Hematopoietic multipotent progenitor cell treated with erythropoietin and hydrocortisone succinate and interleukin-3 and kit ligand, for 17 days (in vitro differentiated cells): ENCODE measurements at regions not wholly inside any gene's neighbourhood (a gene's known extent, or its start where the extent isn't known, plus 50 kb on each side); places are given as distances from the start of the nearest gene placed in this dataset.
"Not testable (repeated sequence)": the region's sequence is repeated elsewhere in the genome, so short reads cannot be mapped to it uniquely, and the experiment has no call there.

ENCODE experiments used
- DNase-seq: peaks from one replicate; pipeline ENCODE4 v3.0.0-alpha.2; 2015; ENCODE audit warnings: low spot score

- no peak for DNase-seq
Measured at GRCh38 chr13:59247171-59247570, 916.6 kb downstream of the DIAPH3 start.

GRCh38 chr13:59250336-59251189 is 913.2 kb downstream of the DIAPH3 start:
- no peak for DNase-seq

- no peak for DNase-seq
Measured at GRCh38 chr13:59259165-59260000, 904.3 kb downstream of the DIAPH3 start.

DNA sequence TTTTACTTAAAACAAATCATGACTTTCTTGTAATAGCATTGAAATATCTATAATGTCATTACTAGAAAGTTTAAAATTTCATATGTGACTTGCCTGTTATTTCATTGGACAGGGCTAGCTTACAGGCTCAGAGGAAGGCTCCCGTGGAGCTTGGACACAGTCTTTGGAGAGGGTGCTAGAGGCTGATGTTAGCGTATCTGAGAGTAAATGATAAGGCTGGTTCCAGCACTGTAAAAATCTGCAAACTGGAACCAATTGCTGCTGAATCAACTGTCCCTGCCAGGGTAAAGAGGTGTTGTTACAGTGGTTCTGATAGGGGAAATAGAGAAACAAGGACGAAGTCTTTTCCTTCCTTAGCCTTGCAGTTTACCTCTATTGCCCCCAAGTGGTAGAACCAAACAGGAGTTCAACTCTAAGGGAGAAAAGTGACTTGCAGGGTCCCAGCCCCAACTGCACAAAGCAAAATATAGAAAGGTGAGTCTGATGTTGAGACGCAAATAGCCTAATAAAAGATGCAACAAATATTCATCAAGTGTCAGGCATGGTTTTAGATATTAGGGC is 901.7 kb downstream of the DIAPH3 start:
- DNase-seq = no peak

DNA sequence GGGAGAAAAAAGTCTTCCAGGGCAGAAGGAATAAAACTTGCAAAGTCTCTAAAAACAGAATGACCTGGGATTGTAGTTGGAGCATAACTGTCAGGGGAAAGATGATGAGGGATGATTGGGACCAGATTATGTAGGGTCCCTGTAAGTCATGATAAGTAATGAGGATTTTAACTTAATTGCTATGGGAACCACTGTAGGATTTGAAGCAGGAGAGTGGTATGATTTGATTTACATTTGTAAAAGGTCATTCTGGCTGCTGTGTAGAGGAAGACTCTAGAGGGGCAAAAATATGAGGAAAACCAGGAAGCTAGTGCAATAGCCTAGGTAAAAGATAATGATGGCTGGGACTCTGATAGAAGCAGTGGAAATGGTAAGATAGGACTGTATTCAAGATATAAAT is 900.2 kb downstream of the DIAPH3 start:
- no peak for DNase-seq

DNA sequence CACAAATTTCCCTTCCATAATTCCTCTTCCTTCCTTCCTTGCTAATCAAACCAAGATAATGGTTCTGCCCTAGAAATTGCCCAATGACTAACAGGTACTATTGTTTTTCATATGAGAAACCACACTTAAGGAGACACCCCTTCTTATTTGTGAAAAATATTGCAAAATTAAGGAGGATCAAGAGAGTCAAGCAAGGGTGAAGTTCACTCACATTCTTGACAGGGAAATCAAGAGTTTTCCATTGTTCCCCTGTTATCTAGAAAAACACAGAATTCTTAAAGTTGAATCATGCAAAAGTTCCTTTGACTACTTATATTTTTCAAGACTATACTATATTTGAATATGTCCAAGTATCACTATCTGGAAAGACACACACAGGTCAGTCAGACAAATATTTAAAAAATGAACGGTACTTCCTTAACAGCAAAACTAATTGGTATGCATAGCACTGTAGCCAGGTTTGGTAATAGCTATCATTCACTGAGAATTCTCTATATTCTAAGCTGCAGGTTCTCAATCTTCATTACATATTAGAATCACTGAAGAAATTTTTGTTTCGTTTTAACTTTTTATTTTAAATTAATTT is 897.2 kb downstream of the DIAPH3 start:
- no peak for DNase-seq

GRCh38 chr13:59269476-59269875 is 894.3 kb downstream of the DIAPH3 start:
- no peak for DNase-seq

GRCh38 chr13:59270327-59270726 is 893.4 kb downstream of the DIAPH3 start:
- DNase-seq = no peak

DNA sequence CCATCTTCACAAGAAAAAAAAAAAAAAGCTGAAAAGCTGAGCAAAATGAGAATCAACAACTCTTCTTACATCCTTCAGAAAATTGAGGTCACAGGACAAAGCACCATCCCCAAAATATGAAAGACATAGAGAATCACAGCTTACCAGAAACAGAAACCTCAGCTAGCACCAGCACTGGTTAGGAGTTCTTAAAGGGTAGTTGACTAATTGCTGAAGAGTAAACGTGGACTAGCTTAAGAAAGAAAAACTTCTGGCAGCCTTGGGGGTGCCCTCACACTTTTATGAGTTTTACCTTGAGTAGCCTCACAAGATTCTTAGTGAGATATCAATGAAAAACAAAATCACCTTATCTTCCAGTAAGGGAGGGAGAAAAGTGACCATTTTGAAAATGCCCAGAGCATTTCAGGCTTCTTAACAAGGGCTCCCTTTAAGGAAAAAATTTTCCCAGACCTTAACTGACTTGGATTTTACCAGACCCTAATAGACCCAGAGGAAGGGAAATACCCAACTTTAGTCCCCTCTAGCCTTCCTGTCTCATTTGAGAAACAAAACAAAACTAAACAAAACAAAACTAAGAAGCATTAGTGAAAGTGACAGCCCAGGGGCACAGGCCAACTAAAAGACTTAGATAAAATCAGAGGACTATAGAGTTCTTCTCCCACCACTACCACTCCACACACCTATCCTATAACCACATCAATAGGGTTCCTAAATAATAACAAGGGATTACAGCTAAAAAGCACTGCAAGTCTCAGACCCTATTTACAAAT is 888.6 kb downstream of the DIAPH3 start:
- no peak for DNase-seq

DNA sequence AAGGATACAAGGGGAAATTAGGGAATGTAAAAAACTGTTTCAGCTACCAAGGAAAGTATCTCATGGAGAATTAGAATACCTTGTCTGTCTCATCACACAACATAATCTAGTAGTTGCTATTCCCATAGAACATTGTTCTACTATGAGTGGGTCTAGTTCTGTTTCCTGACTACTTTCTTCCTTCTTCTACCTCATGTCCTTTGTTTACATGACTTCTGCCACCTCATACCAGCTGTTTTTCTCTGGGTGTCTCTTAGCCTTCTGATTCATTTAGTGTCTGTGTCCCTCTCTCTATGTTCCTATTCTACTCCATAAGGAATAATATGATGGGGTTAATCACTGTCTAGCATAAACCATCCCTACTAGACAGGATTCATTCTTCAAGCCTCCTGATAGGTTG is 887.3 kb downstream of the DIAPH3 start:
- DNase-seq = no peak

GRCh38 chr13:59277106-59277505 is 886.6 kb downstream of the DIAPH3 start:
- no peak for DNase-seq

- DNase-seq = no peak
Measured at GRCh38 chr13:59279028-59279427, 884.7 kb downstream of the DIAPH3 start.

- DNase-seq = no peak
Measured at GRCh38 chr13:59279576-59279975, 884.2 kb downstream of the DIAPH3 start.

GRCh38 chr13:59280297-59280696 is 883.4 kb downstream of the DIAPH3 start:
- no peak for DNase-seq

GRCh38 chr13:59281453-59281852 is 882.3 kb downstream of the DIAPH3 start:
- no peak for DNase-seq

- not testable (repeated sequence) for DNase-seq
Measured at GRCh38 chr13:59292240-59292639, 871.5 kb downstream of the DIAPH3 start.

GRCh38 chr13:59299584-59299983 is 864.1 kb downstream of the DIAPH3 start:
- DNase-seq = no peak

DNA sequence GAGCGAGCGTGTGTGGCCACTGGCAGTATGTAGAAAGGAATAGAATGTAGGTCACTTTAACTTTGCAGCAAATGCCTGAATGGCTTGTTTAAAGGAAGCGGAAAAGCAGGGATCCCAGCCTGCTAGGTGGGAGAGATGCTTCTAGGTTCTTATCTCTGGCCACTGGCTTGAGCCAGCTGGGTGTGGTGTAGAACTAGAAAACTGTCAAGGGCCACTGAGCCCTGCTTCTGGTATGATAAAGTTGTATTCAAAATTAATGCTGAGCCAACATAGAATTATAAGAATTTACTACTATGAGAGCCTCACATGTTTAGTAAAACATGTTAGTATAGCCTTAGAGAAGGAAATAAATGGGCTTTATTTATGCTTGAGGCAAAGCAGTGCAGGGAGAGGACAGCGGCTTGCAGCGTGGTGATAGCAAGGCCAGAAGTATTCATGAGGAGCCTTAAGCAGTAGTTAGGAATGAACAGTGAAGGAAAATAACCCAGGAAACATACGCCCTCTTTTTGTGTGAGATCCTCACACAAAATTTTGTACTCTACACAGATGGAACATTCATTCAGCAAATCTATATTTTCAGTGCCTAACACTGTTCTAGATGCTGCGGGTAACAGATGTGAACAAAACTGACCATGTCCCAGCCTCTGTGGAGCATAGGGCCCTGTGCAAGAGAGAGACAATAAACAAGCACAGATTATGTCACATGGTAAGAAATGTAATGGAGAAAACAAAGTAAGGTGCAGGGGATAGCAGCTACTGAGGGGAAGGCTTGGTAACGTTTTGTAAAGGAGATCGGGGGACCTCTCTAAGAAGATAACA is 863.2 kb downstream of the DIAPH3 start:
- no peak for DNase-seq

DNA sequence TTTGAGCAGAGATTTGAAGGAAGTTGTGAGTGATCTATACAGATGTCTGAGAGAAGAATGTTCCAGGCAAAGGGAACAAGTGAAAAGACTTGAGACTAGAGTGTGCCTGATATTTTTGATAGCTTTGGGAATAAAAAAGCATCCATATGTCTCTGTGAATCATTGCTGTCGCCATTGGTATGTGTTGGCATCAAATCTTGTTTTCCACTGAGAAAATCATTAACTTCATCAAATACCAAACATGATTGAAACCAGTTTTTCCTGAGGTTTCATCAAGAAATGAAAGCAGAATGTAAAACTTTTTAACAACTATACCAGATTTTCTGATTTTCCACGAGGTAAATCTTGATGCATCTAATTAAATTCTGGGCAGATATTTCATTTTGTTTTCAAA is 862.6 kb downstream of the DIAPH3 start:
- DNase-seq = no peak

DNA sequence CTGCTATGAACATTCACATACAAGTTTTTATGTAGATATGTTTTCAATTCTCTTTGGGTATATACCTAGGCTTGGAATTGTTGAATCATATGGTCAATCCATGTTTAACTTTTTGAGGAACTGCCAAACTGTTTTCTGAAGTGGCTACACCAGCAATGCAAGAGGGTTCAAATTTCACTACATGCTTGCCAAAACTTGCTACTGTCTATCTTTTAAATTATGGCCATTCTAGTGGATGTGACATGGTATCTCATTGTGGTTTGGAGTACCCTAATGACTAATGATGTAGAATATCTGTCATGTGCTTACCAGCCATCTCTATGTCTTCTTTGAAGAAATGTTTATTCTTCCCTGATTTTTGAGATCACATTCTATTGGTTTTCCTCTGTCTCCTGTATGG is 860.3 kb downstream of the DIAPH3 start:
- no peak for DNase-seq

DNA sequence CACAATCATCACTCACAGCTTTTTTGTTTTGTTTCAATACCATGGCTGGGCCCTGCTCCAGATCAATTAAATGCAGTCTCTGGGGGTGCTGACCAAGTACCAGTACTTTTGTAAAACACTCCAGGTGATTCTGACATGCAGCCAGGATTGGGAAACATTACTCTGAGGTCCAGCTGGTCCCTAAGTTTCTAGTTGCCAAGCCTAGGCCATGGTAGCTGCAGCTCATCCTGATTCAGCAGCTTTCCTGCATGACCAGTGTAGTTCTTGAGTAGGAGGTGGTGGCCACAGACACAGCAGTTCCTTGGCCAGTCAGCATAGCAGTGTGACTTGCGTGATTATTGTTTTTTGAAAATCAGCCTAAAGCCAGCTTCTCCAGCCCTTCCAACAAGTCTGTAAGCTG is 859.1 kb downstream of the DIAPH3 start:
- DNase-seq = no peak
